LoVo (cell line): ENCODE measurements at regions not wholly inside any gene's neighbourhood (a gene's known extent, or its start where the extent isn't known, plus 50 kb on each side); places are given as distances from the start of the nearest gene placed in this dataset.

ENCODE experiments used
- DNase-seq: peaks from one replicate; pipeline ENCODE4 v3.0.0-alpha.2; 2016; ENCODE audit warnings: low spot score

- no peak for DNase-seq
These were observed 193.3 kb downstream of the RBFOX3 start for GRCh38 chr17:79417476-79417988.

DNA sequence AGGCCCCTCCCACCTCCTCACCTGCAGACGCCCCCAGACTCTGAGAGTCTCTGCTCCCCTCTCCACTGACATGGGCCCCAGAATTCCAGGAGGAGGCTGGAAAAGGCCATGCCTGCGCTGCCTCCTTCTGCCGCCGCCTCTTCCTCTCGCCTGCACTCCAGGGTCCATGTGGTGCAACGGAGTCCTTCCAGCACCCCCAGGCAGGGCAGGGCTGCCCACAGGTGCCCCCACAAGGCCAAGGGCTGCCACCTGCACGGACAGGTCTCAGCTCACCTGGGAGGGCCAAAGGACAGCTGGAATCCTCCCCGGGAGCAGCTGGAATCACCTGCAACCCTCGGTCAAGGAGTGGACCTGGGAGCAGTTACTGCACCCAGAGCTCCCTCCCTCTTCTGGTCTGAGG lies 194.9 kb downstream of the RBFOX3 start:
- no peak for DNase-seq

DNA sequence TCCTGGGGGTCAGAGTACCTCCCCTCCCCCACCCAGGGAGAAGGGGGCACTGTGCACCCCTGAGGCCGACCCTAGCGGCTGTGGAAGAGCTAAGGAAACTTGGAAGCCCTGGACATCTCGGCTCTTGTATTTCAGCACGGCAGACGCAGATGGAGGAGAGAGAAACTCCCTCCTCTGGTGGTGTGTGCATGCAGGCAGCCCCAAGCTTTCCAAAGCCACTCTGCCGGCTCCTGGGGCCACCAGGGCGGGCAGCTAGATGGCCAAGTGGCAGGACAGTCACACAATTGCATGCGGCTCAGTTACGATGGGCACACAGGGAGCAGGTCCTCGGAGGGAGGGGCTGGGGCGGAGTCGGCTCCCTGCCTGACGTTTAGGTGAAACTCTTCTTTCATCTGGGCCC lies 195.5 kb downstream of the RBFOX3 start:
- no peak for DNase-seq

GRCh38 chr17:79414793-79415211 lies 196.0 kb downstream of the RBFOX3 start:
- DNase-seq = no peak

DNA sequence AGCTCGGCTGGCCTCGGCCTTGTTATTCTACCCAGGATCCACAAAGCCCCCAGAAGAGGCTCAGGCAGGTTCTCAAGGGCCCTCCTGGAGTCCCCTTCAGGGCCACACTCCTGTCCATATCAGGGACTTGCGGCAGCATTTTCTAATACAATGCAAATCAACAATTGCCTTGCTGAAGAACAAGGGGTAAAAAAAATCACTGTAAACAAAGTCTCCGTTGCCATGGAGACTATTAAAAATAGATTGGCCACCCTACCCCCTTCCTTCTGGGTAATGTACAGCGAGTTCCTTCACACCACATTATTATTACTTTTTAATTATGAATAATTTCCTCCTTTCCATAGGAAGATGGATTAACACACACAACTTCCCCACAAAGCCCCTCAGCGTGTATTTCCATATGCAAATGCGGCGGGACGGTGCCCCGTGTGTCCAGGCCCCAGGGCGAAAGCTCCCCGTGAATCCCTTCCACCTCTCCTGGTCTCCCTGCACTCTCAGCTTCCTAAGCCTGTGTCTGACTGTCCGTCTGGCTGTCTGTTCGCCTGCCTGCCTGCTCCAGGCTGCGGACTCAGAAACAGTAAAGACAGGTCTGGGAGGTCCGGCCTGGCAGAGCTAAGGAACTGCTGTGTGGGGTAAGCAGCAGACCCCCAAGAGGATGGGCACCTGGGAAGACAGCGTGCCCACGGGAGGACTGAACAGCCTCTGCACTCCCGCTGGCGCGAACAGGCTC lies 196.6 kb downstream of the RBFOX3 start:
- no peak for DNase-seq

- no peak for DNase-seq
These were observed 197.2 kb downstream of the RBFOX3 start for GRCh38 chr17:79413611-79414010.

DNA sequence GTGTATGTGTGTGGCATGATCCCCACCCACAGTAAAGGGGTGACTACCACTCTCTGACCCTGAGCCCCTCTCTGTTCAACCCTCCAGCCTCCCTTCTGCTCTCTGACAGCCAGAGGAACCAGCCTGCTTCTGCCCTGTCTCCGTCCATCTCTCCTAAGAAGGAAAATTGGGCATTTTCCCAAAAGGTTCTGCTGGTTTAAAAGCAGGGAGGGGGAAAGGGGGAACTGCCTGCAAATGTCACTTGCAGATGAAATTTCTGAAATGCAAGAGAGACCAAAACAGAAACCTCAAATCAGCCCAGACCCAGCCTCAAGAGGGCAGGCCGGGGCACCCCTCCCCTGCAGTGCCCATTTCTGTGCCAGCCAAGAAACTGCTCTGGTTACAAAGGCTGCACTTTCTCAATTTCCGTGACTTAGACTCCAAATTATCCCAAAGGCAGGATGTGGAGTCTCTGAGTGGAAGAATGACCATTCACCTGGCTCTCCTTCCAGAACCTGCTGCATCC lies 197.9 kb downstream of the RBFOX3 start:
- DNase-seq = no peak

DNA sequence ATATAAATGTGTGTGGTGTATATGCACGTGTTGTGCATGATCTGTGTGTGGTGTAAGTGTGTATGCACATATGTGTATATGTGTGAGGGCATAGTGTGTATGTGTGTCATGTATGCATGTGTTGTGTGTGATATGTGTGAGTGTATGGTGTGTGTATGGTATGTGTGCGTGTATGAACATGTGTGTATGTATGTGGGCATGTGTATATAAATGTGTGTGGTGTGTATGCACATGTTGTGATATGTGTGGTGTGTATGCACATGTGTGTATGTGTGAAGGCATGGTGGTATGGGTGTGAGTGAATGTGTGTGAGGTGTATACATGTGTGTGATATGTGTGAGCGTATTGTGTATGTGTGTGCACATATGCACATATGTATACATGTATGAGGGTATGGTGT lies 198.7 kb downstream of the RBFOX3 start:
- DNase-seq = no peak

GRCh38 chr17:79411419-79411818 lies 199.4 kb downstream of the RBFOX3 start:
- no peak for DNase-seq

GRCh38 chr17:79410681-79411080 lies 200.2 kb downstream of the RBFOX3 start:
- DNase-seq = no peak

DNA sequence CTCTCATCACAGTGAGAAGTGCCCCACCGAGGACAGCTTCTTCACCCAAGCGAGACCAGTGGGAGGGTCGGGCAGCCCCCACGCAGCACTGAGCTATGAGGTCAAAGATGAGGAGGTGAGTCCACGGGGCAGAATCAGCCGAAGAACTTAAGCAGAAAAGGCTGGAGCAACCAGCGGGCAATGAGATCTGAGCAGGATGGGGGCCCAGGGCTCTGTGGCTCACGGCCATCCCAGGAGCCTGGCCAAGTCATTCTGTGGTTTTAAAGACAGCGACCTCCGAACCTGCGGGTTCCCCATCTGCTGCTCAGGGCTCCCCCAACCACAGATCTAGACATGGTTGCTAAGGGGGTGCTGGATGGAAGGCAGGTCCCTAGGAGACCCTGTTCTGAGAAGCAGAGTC lies 202.6 kb downstream of the RBFOX3 start:
- no peak for DNase-seq

DNA sequence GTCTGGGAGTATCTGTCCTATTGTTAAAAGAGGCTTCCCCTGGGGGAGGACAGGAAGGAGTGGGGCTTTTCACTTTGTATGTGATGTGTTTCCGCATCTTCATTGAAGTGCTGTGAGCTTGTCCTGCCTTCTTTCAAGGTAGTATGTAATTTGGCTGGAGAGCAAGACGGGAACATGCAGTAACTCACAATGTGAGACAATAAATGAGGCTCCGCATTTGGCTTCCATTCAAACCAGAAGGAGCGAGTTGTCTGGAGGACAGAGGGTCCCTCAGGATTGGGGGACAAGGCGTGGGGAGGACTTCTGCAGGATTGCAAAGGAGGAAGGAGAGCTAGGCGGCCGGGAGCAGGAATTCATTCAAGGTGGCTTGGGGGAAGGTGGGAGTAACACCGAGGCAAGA lies 203.5 kb downstream of the RBFOX3 start:
- DNase-seq = no peak

GRCh38 chr17:79406316-79406715 lies 204.5 kb downstream of the RBFOX3 start:
- no peak for DNase-seq

GRCh38 chr17:79405823-79406222 lies 205.0 kb downstream of the RBFOX3 start:
- DNase-seq = no peak

GRCh38 chr17:79404136-79404911 lies 206.5 kb downstream of the RBFOX3 start:
- DNase-seq = no peak

GRCh38 chr17:79401704-79402674 lies 208.9 kb downstream of the RBFOX3 start:
- no peak for DNase-seq

DNA sequence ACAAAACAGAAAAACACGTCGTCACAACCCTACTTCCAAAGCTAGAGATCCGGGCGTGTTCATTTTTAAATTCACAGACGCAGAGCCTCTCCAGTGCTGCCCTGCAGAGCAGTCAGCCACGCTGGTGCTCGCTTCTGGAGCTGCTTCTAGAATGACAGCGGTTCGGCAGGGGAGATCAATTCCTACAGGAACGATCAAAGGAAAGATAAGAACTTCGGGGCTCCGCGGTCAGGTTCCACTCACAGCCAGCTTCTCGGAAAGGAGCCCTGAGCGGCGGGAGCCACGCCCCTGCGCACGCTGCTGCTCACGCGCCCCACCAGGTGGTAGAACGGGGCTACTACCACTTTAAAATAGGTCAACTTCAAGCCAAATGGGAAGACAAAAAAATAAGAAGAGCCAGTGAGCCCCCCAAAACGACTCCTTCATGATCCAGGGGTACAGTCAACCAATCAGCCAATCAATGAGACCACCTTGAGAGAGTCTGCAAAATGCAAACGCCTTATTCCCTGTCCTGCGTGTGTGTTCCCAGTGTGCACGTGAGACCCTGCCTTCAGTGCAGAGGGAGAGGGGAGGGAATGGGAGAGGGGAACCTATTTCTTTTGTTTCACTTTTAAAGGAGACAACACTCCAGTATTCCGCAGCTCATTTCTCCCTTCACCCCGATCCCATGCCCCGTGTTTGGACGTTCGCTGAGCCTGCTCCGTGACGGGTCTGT lies 209.7 kb downstream of the RBFOX3 start:
- DNase-seq = peak; percentile 70

GRCh38 chr17:79399610-79400144 lies 211.2 kb downstream of the RBFOX3 start:
- DNase-seq = no peak

GRCh38 chr17:79398441-79398840 lies 212.4 kb downstream of the RBFOX3 start:
- no peak for DNase-seq

- DNase-seq = no peak
These were observed 214.2 kb downstream of the RBFOX3 start for GRCh38 chr17:79396696-79397095.

- no peak for DNase-seq
These were observed 215.3 kb downstream of the RBFOX3 start for GRCh38 chr17:79395545-79395944.
